IMR-90 (cell line): ENCODE measurements at regions not wholly inside any gene's neighbourhood (a gene's known extent, or its start where the extent isn't known, plus 50 kb on each side); places are given as distances from the start of the nearest gene placed in this dataset.

Experiments used
- ATAC-seq: fragments of 200-7000 bp; cut with Tn5 transposase; 2 replicates; pipeline ENCODE4 v1.9.1; 2020; ENCODE audit warnings: low read depth, mild to moderate bottlenecking, moderate library complexity
- BruUV-seq: library from RNA; stranded (reverse); fragments of 400-500 nt; replicated peaks from 2 replicates; lab custom pipeline; 2021; lab: Mats Ljungman, UMichigan
- CTCF ChIA-PET: fragments of 300-600 bp; formaldehyde crosslinking; extraction: SDS; loops from one replicate; lab custom pipeline; 2021; ENCODE audit warnings: antibody characterized with exemption; lab: Yijun Ruan, JAX
- POLR2A ChIA-PET: fragments of 300-600 bp; sonication (Branson Sonifier 250); formaldehyde crosslinking; loops from one replicate; lab custom pipeline; 2022; ENCODE audit warnings: antibody characterized with exemption; ENCODE audit not compliant: unreplicated experiment; lab: Charles Lee
- DNase-seq: peaks from one replicate; pipeline ENCODE4 v3.0.0; 2013
- H2AFZ ChIP-seq: replicated peaks from 2 replicates; pipeline ENCODE3; 2013; ENCODE audit warnings: low read length, mild to moderate bottlenecking; ENCODE audit not compliant: poor library complexity
- H2AK5ac ChIP-seq: 2 replicates; pipeline ENCODE4 v1.6.1; 2013; ENCODE audit warnings: low read depth, low read length, inconsistent platforms
- H2AK9ac ChIP-seq: replicated peaks from 2 replicates; pipeline ENCODE3; 2013; ENCODE audit warnings: mild to moderate bottlenecking, low read depth, low read length, moderate library complexity; ENCODE audit not compliant: poor library complexity
- H2BK120ac ChIP-seq: 2 replicates; pipeline ENCODE4 v1.6.1; 2013; ENCODE audit warnings: low read depth, low read length, inconsistent platforms
- H2BK15ac ChIP-seq: 3 replicates; pipeline ENCODE4 v1.6.1; 2013; ENCODE audit warnings: low read depth, low read length, inconsistent platforms
- H2BK20ac ChIP-seq: 2 replicates; pipeline ENCODE4 v1.6.1; 2013; ENCODE audit warnings: low read depth, mild to moderate bottlenecking, inconsistent platforms, low read length, moderate library complexity
- H2BK5ac ChIP-seq: 2 replicates; pipeline ENCODE4 v1.6.1; 2013; ENCODE audit warnings: mild to moderate bottlenecking, low read depth, low read length, inconsistent platforms; ENCODE audit not compliant: poor library complexity, severe bottlenecking
- H3K14ac ChIP-seq: replicated peaks from 2 replicates; pipeline ENCODE4 v1.6.1; 2013; ENCODE audit warnings: low read depth, low read length, inconsistent platforms
- H3K18ac ChIP-seq: 2 replicates; pipeline ENCODE4 v1.6.1; 2013; ENCODE audit warnings: low read depth, low read length, control low read depth
- H3K23ac ChIP-seq: 2 replicates; pipeline ENCODE4 v1.6.1; 2013; ENCODE audit warnings: low read depth, low read length, inconsistent platforms
- H3K27ac ChIP-seq: 2 replicates; pipeline ENCODE4 v1.5.1; 2013; ENCODE audit warnings: mild to moderate bottlenecking, control low read depth, low read length; ENCODE audit not compliant: insufficient read depth
- H3K27me3 ChIP-seq: 2 replicates; pipeline ENCODE4 v1.6.1; 2013; ENCODE audit warnings: low read length; ENCODE audit not compliant: control insufficient read depth, insufficient read depth
- H3K36me3 ChIP-seq: 2 replicates; pipeline ENCODE4 v1.6.1; 2013; ENCODE audit warnings: low read length, mixed read lengths; ENCODE audit not compliant: control insufficient read depth, insufficient read depth
- H3K4ac ChIP-seq: 2 replicates; pipeline ENCODE4 v1.6.1; 2013; ENCODE audit warnings: low read depth, low read length, inconsistent platforms
- H3K4me1 ChIP-seq: 2 replicates; pipeline ENCODE4 v1.6.1; 2013; ENCODE audit warnings: low read length, mixed read lengths; ENCODE audit not compliant: control insufficient read depth, insufficient read depth
- H3K4me2 ChIP-seq: 2 replicates; pipeline ENCODE4 v1.6.1; 2013; ENCODE audit warnings: low read depth, mild to moderate bottlenecking, control low read depth, low read length, moderate library complexity
- H3K4me3 ChIP-seq: 2 replicates; pipeline ENCODE4 v1.5.1; 2013; ENCODE audit warnings: low read depth, mild to moderate bottlenecking, control low read depth, low read length, moderate library complexity; ENCODE audit not compliant: insufficient read depth
- H3K56ac ChIP-seq: 2 replicates; pipeline ENCODE4 v1.6.1; 2013; ENCODE audit warnings: low read length, inconsistent platforms; ENCODE audit not compliant: insufficient read depth; ENCODE audit errors: extremely low read depth
- H3K79me1 ChIP-seq, 2 experiments: 2 replicates each; pipeline ENCODE4 v1.6.1; 2013; ENCODE audit warnings: low read length in 2 of 2, inconsistent platforms in 1 of 2, low read depth in 1 of 2
- H3K9ac ChIP-seq: 2 replicates; pipeline ENCODE4 v1.6.1; 2013; ENCODE audit warnings: low read depth, low read length, control low read depth
- H3K9me1 ChIP-seq: 2 replicates; pipeline ENCODE4 v1.6.1; 2013; ENCODE audit warnings: low read length, inconsistent platforms; ENCODE audit not compliant: insufficient read depth
- H3K9me3 ChIP-seq: 2 replicates; pipeline ENCODE4 v1.6.1; 2013; ENCODE audit warnings: low read length; ENCODE audit not compliant: control insufficient read depth, insufficient read depth
- H4K20me1 ChIP-seq: 2 replicates; pipeline ENCODE4 v1.6.1; 2013; ENCODE audit warnings: low read length, inconsistent platforms; ENCODE audit not compliant: insufficient read depth
- H4K5ac ChIP-seq: 2 replicates; pipeline ENCODE4 v1.6.1; 2013; ENCODE audit warnings: mild to moderate bottlenecking, low read depth, low read length, control low read depth
- H4K8ac ChIP-seq, 2 experiments: 2 replicates each; pipeline ENCODE4 v1.6.1; 2013; ENCODE audit warnings: low read depth in 2 of 2, low read length in 2 of 2, control low read depth in 1 of 2, inconsistent platforms in 1 of 2
- H4K91ac ChIP-seq: 2 replicates; pipeline ENCODE4 v1.6.1; 2013; ENCODE audit warnings: low read depth, low read length, inconsistent platforms; ENCODE audit not compliant: insufficient read depth
- BHLHE40 ChIP-seq: fragments of 150-350 bp; IDR thresholded peaks from 2 replicates; pipeline ENCODE4 v1.6.1; 2016; ENCODE audit warnings: mild to moderate bottlenecking, low read depth, low read length
- CEBPB ChIP-seq: IDR thresholded peaks from 2 replicates; pipeline ENCODE4 v1.6.1; 2012; ENCODE audit warnings: low read depth, low read length, improper control_type of control experiment
- RCOR1 ChIP-seq: IDR thresholded peaks from 2 replicates; pipeline ENCODE4 v1.6.1; 2012; ENCODE audit warnings: mild to moderate bottlenecking, low read length, improper control_type of control experiment; ENCODE audit not compliant: insufficient replicate concordance
- WGBS, 2 experiments: methylation state at CpG; one replicate each; pipeline versions ENCODE4 v1.1.5 to v1.1.7; 2013; ENCODE audit warnings: missing lambda C conversion rate in 2 of 2; ENCODE audit not compliant: insufficient read length in 1 of 2; ENCODE audit errors: extremely low coverage in 2 of 2; 5-methylcytosine and 5-hydroxymethylcytosine counted together
- dilution Hi-C: fragments of 300-500 bp; cut with HindIII; formaldehyde crosslinking; loops from one replicate; pipeline ENCODE4 v1.14.3; 2018; ENCODE audit warnings: low sequenced_read_pairs; ENCODE audit not compliant: unreplicated experiment
- in situ Hi-C: fragments of 300-500 bp; cut with MboI; formaldehyde crosslinking; loops from 3 replicates; pipeline ENCODE4 v1.14.3; 2019; ENCODE audit warnings: low sequenced_read_pairs, inconsistent platforms, mixed read lengths
- intact Hi-C: fragments of 100-400 bp; cut with micrococcal nuclease; formaldehyde crosslinking; loops from 2 replicates; pipeline ENCODE4 v1.10.0; 2022
- TF ChIP-seq, protein P1 (sequence below): conservative IDR thresholded peaks from 2 replicates; pipeline ENCODE4 v1.5.1; 2012; ENCODE audit warnings: mild to moderate bottlenecking, low read depth, low read length, improper control_type of control experiment
- TF ChIP-seq, protein P2 (sequence below): fragments of 150-350 bp; IDR thresholded peaks from 2 replicates; pipeline ENCODE4 v1.6.1; 2016; ENCODE audit warnings: low read depth, mild to moderate bottlenecking, low read length, moderate library complexity, borderline replicate concordance

DNA sequence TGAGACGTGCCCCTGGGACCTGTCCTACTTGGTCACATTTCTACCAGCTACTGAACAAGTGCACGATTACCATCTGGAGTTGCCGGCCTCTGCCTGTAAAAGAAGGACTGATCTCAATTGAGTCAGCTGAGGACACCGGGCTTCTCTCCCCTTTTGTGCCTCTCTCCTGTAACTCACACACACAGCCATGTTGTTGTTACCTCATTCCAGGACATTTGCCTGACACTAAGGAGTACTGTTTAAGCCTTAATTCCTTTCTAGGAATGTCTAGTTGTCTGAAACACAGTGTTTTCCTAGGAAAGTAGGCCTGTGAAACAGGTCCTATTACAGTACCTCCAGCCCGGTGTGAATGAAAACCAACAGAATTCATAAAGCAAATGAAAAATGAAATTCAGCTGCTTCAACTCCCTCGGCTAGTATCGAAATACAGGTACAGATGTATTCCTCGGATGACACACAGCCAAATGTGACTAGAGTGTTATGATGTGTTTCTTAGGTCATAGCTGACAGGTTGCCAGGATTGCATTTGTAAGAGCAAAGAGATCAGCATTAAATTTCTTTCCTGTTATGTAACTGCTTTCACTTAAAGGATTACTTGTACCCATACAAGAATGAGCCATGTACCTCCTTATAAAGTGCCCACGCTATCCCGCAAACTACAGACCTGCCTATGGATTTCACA, 152.0 kb upstream of the IRS2 start:
- peak; percentile 56 for ATAC-seq
- WGBS, 2 experiments = no CpG with 5 or more reads among the region's 10 CpGs

More for the DNA sequence above, 152.0 kb upstream of the IRS2 start:
- dilution Hi-C loops = no loop called here
- Histone ChIP-seq H3K4me3 (no peak overlapping the region), H2AFZ (no peak overlapping the region), H3K9me1 (no peaks in the 10 kb centered on the region), H3K4ac (no peak overlapping the region), H2BK120ac (no peak overlapping the region), H2BK20ac (no peak overlapping the region), H3K36me3 (no peaks in the 10 kb centered on the region), H4K91ac (no peak overlapping the region), H2BK15ac (no peak overlapping the region), H3K9me3 (no peaks in the 10 kb centered on the region), H4K8ac (no peak overlapping the region), H3K79me1 (no peaks in the 10 kb centered on the region), H3K56ac (no peak overlapping the region), H2AK5ac (no peak overlapping the region), H3K9ac (no peak overlapping the region), H4K5ac (no peak overlapping the region), H3K27me3 (no peaks in the 10 kb centered on the region), H3K14ac (no peak overlapping the region), H4K20me1 (no peaks in the 10 kb centered on the region), H2BK5ac (no peak overlapping the region), H2AK9ac (no peak overlapping the region), H3K27ac (no peak overlapping the region), H3K4me1 (peaks cover 6% of the 10 kb centered on the region), H3K23ac (no peak overlapping the region), H3K4me2 (no peak overlapping the region), H3K18ac (peak overlapping the region; percentile 43; the same call in 1 of the 2 replicates)
- ChIA-PET CTCF (no interaction called here), POLR2A (no interaction called here)
- no TSS peak for BruUV-seq
- TF ChIP-seq BHLHE40 (no peak), RCOR1 (no peak), CEBPB (peak; percentile 50; the same call in 1 of the 2 replicates)
- TF ChIP-seq, protein P1, sequence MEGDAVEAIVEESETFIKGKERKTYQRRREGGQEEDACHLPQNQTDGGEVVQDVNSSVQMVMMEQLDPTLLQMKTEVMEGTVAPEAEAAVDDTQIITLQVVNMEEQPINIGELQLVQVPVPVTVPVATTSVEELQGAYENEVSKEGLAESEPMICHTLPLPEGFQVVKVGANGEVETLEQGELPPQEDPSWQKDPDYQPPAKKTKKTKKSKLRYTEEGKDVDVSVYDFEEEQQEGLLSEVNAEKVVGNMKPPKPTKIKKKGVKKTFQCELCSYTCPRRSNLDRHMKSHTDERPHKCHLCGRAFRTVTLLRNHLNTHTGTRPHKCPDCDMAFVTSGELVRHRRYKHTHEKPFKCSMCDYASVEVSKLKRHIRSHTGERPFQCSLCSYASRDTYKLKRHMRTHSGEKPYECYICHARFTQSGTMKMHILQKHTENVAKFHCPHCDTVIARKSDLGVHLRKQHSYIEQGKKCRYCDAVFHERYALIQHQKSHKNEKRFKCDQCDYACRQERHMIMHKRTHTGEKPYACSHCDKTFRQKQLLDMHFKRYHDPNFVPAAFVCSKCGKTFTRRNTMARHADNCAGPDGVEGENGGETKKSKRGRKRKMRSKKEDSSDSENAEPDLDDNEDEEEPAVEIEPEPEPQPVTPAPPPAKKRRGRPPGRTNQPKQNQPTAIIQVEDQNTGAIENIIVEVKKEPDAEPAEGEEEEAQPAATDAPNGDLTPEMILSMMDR = no peak
- TF ChIP-seq, protein P2, sequence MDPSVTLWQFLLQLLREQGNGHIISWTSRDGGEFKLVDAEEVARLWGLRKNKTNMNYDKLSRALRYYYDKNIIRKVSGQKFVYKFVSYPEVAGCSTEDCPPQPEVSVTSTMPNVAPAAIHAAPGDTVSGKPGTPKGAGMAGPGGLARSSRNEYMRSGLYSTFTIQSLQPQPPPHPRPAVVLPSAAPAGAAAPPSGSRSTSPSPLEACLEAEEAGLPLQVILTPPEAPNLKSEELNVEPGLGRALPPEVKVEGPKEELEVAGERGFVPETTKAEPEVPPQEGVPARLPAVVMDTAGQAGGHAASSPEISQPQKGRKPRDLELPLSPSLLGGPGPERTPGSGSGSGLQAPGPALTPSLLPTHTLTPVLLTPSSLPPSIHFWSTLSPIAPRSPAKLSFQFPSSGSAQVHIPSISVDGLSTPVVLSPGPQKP = no peak
- intact Hi-C loops = no loop called here
- in situ Hi-C loops = no loop called here
- peak; percentile 93 for DNase-seq
